GM18867 (cell line): ENCODE measurements at regions not wholly inside any gene's neighbourhood (a gene's known extent, or its start where the extent isn't known, plus 50 kb on each side); places are given as distances from the start of the nearest gene placed in this dataset.

Experiments used
- ATAC-seq: cut with Tn5 transposase; IDR thresholded peaks from one replicate; pipeline ENCODE4 v1.9.1; 2021; ENCODE audit warnings: mild to moderate bottlenecking, moderate library complexity; ENCODE audit not compliant: unreplicated experiment

DNA sequence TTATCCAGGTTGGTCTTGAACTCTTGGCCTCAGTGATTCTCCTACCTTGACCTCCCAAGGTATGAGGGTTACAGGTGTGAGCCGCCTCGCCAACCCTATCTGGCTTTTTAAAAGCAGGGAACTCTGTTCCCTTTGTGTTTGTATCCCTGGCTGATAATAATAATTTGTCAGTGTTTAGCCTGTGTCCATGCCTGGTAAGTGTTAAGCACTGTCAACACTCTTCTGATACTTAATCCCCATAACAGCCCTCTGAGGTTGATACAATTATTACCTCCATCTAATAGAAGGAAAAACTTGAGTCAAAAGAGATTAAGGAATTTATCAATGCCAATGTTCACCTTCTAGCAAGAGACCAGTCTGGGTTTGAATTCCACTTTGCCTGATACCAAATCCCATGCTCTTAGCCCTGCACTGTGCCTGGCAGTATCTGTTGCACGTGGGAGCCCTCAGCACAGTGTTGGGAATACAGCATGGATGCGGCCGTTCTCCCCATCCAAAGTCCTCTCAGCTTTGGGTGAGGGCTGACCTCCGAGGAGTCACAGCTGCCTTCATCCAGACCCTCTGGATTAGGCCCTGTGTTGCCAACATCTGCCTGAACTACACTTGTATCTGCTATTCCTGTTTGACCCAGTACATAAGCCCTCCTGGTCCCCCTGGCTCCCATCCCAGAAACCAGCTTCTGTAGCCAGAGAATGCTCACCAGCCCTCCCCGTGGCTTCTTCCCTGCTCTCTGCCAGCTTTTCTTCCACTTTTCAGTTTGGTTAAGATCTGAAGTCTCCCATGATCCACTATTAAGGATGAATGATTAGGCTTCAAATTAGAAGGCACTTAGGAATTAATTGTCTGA lies 335.6 kb upstream of the ASIC2 start:
- no peak for ATAC-seq

DNA sequence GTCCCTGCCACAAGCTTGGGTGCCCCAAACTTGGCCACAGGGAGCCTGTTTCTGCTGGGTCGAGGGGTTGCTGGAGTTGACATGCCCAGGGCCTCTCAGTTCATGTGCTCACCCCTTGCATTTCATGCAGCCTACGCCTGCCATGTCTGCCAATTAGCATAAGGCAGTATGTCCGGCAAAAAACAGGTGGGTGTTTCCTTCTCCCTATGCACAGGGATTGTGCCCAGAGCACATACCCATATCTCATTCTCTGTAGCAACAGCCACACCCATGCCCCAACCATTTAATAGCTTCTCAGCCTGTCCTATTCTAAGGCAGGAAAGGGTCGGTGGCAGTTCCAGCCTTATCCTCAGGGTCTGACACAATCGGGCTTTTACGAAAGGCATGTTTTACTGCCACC lies 340.4 kb upstream of the ASIC2 start:
- ATAC-seq = no peak

DNA sequence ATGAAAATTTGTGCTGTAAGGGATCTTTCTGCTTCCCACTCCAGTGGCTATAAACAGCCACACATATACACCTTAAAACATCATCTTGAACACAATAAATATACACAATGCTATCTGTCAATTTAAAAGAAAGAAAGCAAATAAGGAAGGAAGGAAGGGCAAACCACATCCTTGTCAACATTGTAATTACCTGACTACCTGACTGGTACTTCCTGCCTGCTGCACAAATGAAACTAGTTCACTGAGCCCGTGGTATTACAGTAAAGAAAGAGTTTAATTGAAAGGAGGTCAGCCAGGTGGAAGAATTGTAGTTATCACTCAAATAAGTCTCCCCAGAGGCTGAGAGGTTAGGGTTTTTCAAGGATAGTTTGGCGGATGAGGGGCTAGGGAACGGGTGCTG lies 344.4 kb upstream of the ASIC2 start:
- no peak for ATAC-seq

DNA sequence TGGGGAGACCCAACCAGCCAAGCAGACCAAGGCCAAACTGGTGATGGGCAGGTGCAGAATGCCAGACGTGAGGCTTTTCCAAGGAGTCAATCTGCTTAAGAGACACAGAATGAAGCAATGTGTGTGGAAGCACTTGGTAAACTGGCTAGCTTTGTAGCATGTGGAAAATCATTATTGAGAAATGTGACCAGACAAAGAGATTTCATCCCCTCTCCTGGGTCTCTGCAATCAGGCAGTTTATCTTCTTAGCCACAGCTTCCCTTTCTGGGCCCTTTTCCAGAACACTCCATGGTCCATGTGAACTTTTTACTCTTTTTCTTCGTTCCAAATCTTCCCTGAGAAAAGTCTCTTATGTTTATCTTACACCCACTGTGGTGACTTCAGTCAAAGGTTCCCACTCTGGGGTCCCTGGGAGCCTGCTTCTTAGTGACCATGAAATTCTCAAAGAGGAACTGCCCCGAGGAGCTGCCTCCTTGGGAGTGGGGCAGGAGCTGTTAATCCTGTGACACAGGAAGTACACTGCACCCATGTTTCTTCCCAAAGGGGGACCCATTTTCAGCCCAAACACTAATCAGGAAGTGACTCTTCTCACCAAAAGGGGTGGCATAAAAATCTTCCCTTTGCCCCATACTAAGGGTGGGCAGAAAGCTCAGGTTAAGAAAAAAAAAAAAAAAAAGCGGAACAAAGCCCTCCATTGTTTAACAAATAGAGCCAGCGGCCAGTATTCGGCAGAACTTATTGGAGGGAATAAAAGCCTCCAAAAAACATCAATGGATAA lies 346.2 kb upstream of the ASIC2 start:
- ATAC-seq = no peak

DNA sequence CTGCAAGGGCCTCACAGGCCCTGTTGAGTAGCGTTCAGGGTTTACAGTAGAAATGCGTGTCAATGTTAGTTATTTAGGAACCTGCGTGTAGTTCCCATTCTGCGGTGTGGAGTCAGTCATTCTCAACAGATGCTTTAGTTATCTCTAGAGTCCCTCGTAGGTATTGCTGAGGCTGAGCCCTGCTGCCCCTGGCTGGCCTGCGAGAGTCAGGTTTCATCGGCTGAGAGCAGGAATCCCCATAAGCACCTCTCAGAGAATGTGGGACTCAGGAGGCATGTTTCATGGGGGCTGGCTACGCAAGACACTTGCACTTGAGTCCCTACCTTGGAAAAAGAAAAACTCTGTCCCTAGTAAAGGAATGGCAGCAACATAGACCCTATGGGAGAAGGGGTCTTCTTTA lies 347.5 kb upstream of the ASIC2 start:
- no peak for ATAC-seq

DNA sequence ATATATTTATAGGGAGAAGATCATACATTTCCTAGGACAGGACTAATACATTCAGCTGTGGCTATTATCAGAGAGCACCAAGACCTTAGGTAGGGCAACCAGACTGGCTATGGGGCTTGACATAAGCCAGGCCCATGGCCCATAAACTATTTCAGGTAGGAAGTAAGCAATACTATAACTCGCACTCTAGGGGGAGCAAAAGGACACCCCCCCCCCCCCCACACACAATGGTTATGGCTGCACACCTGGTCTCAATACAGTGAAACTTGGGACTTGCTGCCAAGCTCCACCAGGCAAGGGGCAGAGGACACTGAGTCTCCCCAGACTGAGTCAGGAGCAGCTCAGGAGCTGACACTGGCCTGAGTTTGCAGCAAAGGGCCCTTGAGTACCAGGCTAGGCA lies 348.9 kb upstream of the ASIC2 start:
- no peak for ATAC-seq

DNA sequence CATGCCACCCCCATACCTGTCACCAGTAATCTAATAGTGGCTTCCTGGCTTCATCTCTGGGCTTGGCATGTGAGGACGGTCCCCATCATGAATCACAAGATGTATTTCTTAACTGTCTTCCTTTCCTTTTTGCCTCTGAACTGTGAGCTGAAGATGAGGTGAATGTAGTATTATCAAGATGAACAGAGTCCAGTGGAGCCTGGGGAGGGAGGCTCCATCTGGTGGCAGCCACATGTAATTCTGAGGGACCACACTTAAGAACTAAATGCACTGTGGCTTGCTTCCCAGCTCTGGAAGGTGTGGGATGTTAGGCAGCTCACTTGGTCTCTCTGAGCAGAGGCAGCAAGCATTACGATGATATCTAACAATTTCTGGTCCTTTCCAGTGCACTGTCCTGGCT lies 354.9 kb upstream of the ASIC2 start:
- no peak for ATAC-seq

DNA sequence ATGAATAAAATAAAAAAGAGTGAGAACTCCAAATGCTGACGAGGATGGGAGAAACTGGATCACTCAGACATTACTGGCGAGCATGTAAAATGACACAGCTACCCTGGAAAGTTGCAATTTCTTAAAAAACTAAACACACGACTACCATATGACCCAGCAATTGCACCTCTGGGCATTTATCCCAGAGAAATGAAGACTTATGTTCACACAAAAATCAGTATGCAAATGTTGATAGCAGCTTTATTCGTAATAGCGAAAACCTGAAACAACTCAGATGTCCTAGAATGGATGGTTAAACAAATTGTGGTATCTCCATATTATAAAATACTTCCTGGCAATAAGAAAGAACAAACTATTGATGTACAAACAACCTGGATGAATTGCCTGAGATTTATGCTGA lies 357.2 kb upstream of the ASIC2 start:
- no peak for ATAC-seq

DNA sequence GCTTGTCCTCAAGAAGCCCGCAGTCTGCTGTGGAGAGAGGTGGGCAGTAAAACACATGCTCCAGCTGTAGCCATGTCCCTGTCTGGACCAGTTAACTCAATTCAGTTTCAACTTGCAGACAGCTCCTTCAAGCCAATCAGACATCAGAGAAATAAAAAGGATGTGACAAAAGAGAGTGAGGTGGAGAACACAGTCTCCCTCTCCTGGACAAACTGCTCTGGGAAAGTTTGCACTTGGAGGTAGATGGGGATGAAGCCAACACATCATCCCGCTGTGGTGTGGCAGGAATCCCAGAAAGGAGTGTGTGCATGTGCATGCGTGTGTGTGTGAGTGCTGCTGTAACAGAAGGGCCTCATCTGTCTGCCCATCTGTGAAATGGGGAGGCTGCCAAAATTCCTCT lies 358.6 kb upstream of the ASIC2 start:
- ATAC-seq = no peak

DNA sequence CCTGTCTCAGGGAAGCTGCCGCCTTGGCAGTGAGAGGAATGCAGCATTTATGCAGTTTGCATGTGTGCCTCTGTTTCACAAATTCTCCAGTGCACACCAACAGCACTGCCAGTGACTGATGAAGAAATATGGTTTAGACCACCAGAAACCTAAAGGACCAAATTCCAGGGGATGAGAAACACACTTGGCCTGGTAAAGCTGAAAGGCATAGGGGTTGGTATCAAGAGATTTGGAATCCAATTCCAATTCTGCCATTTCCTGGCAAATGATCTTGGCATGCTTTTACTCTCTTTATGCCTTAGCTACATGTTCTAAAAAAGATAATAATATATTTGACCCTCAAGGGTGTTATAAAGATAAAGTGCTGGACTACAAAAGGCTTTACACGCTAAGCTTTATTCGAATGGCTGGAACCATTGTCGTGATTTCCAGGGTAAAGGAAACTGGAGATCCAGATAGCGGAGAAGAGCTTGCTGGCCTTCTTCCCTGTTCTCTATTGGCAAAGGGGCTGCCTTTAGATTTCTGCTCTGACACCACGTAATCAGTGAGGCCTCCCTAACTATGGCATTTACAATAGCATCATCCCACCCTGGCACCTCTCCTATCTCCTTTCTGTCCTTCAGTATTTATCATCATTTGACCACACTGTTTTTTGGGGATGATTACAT lies 359.8 kb upstream of the ASIC2 start:
- ATAC-seq = no peak

DNA sequence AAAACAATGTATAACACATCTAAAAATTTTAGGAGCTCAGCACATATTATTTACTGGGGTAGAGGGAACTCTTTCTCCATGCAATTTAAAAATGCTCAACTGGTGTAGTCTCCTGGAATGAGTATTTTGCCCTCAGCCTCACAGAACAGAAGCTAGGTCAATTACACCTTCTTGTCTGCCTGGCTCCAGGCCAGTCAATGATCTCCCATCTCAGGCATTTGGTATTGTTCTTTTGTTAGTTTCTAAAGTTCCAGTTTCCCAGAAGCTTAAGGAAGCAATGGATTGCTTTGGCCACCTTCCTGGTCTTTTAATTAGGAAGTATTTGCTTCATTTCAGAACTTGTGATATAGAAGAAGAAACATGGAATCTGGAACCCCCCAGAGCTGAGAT lies 360.3 kb upstream of the ASIC2 start:
- no peak for ATAC-seq

DNA sequence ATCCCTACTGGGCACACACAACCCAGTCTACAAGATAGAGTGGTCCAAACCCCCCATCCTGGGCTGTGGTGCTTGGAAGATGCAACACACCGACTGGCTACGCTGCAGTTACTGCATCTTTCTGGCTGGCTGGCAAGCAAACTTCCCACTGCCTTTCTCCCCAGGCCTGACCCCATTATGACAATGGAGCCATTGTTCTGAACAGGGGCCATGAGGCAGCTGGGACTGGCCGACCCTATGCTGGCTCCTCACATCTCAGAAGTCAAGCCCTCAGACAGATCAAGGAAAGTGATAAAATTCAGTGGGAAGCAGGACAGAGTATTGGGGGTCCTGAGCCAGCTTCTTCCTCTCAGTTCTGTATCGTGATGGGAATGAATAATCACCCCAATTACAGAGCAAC lies 364.1 kb upstream of the ASIC2 start:
- ATAC-seq = no peak

DNA sequence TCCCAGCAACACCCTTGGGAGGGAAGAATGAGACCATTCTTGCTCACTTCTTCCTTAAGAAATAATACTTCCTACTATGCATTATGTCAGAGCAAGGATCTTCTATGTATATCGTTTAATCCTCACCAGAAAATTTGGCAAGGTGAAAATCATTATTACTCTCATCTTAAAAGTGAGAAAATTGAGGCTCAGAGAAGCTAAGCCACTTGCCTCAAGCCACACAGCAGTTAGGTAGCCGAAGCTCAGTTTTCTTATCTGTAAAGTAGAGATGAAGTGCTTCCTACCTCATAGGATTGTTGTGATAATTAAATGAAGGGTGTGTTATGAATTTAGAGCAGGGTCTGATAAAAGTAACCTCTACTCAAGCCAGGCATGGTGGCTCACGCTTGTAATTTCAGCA lies 368.9 kb upstream of the ASIC2 start:
- ATAC-seq = no peak

DNA sequence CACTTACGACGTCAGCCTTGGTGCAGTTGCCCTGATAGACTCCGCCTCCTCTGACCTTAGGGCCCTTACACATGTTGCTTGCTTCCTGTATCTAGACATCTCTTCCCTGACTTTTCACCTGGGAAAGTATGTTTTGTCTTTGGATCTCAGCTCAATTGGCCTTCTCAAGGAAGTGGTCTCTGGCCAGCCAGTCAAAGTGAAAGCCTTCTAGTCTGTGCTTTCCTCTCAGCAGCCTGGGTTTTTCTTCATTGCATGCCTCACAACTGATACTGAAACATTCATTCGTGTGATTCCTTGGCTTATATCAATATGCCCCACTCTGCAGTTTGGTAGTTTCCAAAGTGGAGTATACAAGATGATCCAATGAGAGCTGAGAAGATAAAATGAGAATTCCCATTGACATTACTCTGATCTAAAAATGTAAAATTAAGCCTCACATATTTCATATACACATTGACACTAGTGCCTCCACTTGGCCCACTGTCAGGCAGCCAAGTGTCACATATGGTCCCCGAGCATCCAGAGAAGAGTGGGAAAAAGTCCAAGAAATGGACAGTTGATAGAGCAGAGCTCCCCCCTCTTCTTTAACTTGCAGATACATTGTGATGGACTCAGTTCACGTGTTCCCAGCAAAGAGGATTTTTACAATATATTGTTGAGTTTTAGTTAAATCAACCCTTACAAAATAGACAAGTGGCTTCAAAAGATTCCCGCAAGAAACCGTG lies 371.2 kb upstream of the ASIC2 start:
- ATAC-seq = no peak

DNA sequence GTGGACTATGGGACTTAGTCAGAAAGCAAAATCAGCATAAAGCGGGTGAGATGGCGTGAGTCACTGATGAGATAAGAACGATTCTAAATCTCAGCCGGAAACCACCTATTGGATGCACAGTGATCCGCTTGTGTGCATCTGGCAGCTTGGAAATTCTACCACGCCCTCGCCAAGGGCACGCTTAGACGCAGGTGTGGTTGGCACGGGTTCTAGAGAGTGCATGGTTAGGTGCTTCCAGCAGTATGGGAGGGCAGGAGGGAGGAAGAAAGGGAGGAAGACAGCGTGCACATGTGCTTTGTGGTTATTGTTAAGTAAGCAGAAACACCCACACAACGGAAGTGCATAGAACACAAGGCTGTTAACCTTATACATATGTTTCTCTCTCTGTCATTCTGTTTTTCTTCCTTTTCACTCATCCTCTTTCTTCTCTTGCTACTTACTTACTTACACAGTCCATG lies 374.0 kb upstream of the ASIC2 start:
- ATAC-seq = peak; percentile 78

DNA sequence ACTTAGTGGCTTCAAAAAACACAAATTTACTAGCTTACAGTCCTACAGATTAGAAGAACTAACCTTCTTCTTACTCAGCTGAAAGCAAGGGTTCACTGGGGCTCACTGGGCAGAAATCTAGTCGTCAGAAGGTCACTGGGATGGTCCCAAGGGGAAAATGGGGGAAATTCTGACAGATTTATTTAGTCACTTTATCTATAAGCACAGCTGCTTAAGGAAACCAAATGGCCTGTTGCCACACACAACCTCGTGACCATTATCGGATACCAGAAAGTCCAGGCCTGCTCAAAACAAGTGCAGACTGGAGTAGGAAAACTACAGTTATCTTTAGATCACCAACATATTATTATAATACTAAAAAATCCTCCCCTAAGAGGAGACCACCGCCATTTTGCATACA lies 374.6 kb upstream of the ASIC2 start:
- no peak for ATAC-seq

DNA sequence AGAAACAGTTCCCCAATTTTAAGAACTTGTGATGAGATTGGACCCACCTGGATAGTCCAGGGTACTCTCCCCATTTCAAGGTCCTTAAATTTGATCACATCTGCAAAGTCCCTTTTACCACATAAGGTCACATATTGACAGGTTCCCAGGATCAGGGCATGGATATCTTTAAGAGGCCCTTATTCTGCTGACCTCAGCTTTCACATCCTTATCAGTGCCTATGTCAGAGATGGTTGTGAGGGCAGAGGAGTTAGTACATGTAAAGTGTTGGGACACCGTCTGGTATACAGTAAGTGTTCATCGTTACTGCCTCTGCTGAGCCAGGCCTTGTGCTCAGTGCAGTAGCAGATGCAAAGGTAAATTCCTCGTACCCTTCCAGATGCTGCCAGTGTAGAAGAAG lies 375.4 kb upstream of the ASIC2 start:
- no peak for ATAC-seq

DNA sequence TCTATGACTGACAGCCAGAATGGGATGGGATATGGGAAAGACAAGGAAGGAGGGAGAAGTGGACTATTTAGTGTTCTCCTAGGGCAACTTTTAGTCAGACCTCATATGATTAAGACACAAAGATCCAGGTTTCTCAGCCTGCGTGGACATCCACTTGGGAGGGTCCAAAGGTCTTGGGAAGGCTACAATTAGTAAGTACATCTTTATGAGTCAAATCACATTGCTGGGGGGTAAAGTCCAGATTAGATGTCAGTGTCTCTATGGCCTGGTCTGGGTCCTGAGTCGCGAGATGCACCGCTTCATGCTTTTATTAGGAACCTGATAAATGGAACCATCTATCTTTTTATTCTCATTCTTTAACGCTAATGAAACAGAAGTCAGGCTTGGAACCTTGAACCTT lies 378.4 kb upstream of the ASIC2 start:
- no peak for ATAC-seq

DNA sequence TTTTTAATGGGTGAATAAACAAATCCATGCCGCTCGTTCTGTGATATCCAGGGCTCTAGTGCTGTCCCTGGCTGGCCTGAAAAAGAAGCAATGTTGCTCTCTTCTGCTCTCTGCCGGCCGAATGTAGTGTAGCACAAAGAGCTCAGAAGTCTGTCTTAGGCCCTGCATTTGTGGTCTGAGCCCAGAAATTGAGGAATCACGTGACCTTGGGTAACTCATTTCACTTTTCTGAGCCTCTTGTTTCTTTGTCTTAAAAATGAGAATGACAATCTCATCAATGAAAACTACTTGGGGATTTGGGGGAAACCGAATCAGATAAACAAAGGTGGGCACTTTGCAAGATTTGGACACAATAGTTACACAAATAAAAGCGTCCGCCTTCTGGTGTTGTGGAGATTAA lies 381.6 kb upstream of the ASIC2 start:
- no peak for ATAC-seq

DNA sequence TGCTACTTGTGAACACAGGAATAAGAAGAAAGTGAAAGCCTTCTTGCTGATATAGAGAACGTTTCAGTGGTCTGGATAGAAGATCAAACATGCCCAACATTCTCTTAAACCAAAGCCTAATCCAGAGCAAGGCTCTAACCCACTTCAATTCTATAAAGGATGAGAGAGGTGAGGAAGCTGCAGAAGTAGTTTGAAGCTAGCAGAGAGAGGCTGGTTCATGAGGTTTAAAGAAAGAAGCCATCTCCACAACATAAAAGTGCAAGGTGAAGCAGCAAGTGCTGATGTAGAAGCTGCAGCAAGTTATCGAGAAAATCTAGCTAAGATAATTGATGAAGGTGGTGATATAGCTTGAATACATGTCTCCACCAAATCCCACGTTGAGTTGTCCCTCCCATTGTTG lies 383.3 kb upstream of the ASIC2 start:
- ATAC-seq = no peak

DNA sequence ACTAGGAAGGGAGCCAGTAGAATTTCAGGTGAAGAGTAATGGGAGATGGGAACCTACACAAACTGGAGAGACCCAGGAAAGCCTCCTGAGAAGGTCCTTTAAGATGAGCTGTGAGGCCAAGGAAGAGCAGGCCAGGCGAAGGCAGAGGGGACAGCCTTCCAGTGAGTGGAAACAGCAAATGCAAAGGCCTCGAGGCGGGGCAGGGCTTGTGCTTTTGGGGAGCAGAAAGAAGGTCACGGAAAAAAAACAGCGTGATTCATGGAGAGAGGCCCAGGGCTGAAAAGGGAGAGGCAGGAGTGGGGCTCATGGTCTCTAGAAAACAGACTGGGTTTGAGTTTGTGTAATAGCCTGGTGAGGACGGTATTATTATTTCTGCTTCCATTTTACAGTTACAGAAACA lies 386.5 kb upstream of the ASIC2 start:
- no peak for ATAC-seq
